ENCODE measurements at regions not wholly inside any gene's neighbourhood (a gene's known extent, or its start where the extent isn't known, plus 50 kb on each side); places are given as distances from the start of the nearest gene placed in this dataset.

GRCh38 chr2:23206650-23207049, 178.3 kb upstream of the KLHL29 start:
- Histone ChIP-seq H3K9ac (ENCODE audit: low read depth, low read length, poor library complexity) (no peak overlapping the region), H2BK12ac (ENCODE audit: low read length) (no peak overlapping the region), H3K27me3 (ENCODE audit: control insufficient read depth in 3 of 3, insufficient read depth in 3 of 3, low read depth in 1 of 3, low read length in 3 of 3) (peaks cover 0 to 12% (median 0%) of the 10 kb centered on the region in 3 experiments), H3K4me3 (ENCODE audit: low read length in 2 of 2) (no peak overlapping the region), H2BK5ac (ENCODE audit: low read length) (no peak overlapping the region), H3K4ac (ENCODE audit: low read length) (no peak overlapping the region), H3K14ac (ENCODE audit: low read length) (no peak overlapping the region), H3K4me2 (ENCODE audit: insufficient read depth, low read length, poor library complexity, severe bottlenecking) (no peak overlapping the region), H4K8ac (ENCODE audit: low read depth, low read length) (no peak overlapping the region), H3K36me3 (replicated peaks in 1 of 2; ENCODE audit: control insufficient read depth in 2 of 2, insufficient read depth in 2 of 2, low read length in 2 of 2) (no peaks in the 10 kb centered on the region), H2BK15ac (ENCODE audit: low read length) (no peak overlapping the region), H3K23ac (ENCODE audit: low read depth, low read length, poor library complexity) (no peak overlapping the region), H2BK120ac (ENCODE audit: low read depth, low read length) (no peak overlapping the region), H4K91ac (ENCODE audit: low read depth, low read length, poor library complexity) (no peak overlapping the region), H3K27ac (replicated peaks; ENCODE audit: low read length) (no peak overlapping the region), H2AFZ (ENCODE audit: low read length) (no peak overlapping the region), H3K4me1 (ENCODE audit: control insufficient read depth in 2 of 2, insufficient read depth in 1 of 2, low read depth in 1 of 2, low read length in 2 of 2) (peaks cover 0 to 1% of the 10 kb centered on the region in 2 donors), H2AK5ac (ENCODE audit: low read depth, low read length) (no peak overlapping the region), H3K18ac (ENCODE audit: low read length) (no peak overlapping the region), H3K79me1 (ENCODE audit: low read depth, low read length) (no peaks in the 10 kb centered on the region), H3K9me3 (replicated peaks in 1 of 2; ENCODE audit: control insufficient read depth in 2 of 2, insufficient read depth in 1 of 2, low read depth in 1 of 2, low read length in 2 of 2) (no peaks in the 10 kb centered on the region)
- no CpG with 5 or more reads among the region's 8 CpGs for WGBS, 2 donors (ENCODE audit: extremely low coverage in 2 of 2, insufficient read length in 2 of 2, insufficient replicate concordance in 1 of 2)
- no peak for DNase-seq (ENCODE audit: low spot score)

- Histone ChIP-seq H3K4me3 (ENCODE audit: low read length in 2 of 2) (no peak overlapping the region), H3K27ac (replicated peaks; ENCODE audit: low read length) (no peak overlapping the region), H2BK120ac (ENCODE audit: low read depth, low read length) (no peak overlapping the region), H2BK5ac (ENCODE audit: low read length) (no peak overlapping the region), H3K79me1 (ENCODE audit: low read depth, low read length) (no peaks in the 10 kb centered on the region), H2AFZ (ENCODE audit: low read length) (no peak overlapping the region), H2BK15ac (ENCODE audit: low read length) (no peak overlapping the region), H3K9me3 (replicated peaks in 1 of 2; ENCODE audit: control insufficient read depth in 2 of 2, insufficient read depth in 1 of 2, low read depth in 1 of 2, low read length in 2 of 2) (no peaks in the 10 kb centered on the region), H3K18ac (ENCODE audit: low read length) (no peak overlapping the region), H2AK5ac (ENCODE audit: low read depth, low read length) (no peak overlapping the region), H4K8ac (ENCODE audit: low read depth, low read length) (no peak overlapping the region), H3K9ac (ENCODE audit: low read depth, low read length, poor library complexity) (no peak overlapping the region), H2BK12ac (ENCODE audit: low read length) (no peak overlapping the region), H3K14ac (ENCODE audit: low read length) (no peak overlapping the region), H3K4me2 (ENCODE audit: insufficient read depth, low read length, poor library complexity, severe bottlenecking) (no peak overlapping the region), H4K91ac (ENCODE audit: low read depth, low read length, poor library complexity) (no peak overlapping the region), H3K23ac (ENCODE audit: low read depth, low read length, poor library complexity) (no peak overlapping the region), H3K27me3 (ENCODE audit: control insufficient read depth in 3 of 3, insufficient read depth in 3 of 3, low read depth in 1 of 3, low read length in 3 of 3) (peaks cover 0 to 15% (median 0%) of the 10 kb centered on the region in 3 experiments), H3K4ac (ENCODE audit: low read length) (no peak overlapping the region), H3K4me1 (ENCODE audit: control insufficient read depth in 2 of 2, insufficient read depth in 1 of 2, low read depth in 1 of 2, low read length in 2 of 2) (peaks cover 0 to 1% of the 10 kb centered on the region in 2 donors), H3K36me3 (replicated peaks in 1 of 2; ENCODE audit: control insufficient read depth in 2 of 2, insufficient read depth in 2 of 2, low read length in 2 of 2) (no peaks in the 10 kb centered on the region)
- no CpG with 5 or more reads among the region's 5 CpGs for WGBS, 2 donors (ENCODE audit: extremely low coverage in 2 of 2, insufficient read length in 2 of 2, insufficient replicate concordance in 1 of 2)
- DNase-seq (ENCODE audit: low spot score): no peak
Measured at GRCh38 chr2:23207871-23208270, 177.1 kb upstream of the KLHL29 start.

- WGBS, 2 donors (ENCODE audit: extremely low coverage in 2 of 2, insufficient read length in 2 of 2, insufficient replicate concordance in 1 of 2): no CpG with 5 or more reads among the region's 2 CpGs
- Histone ChIP-seq H3K4ac (ENCODE audit: low read length) (no peak overlapping the region), H3K79me1 (ENCODE audit: low read depth, low read length) (no peaks in the 10 kb centered on the region), H4K91ac (ENCODE audit: low read depth, low read length, poor library complexity) (no peak overlapping the region), H2BK15ac (ENCODE audit: low read length) (no peak overlapping the region), H2BK120ac (ENCODE audit: low read depth, low read length) (no peak overlapping the region), H3K23ac (ENCODE audit: low read depth, low read length, poor library complexity) (no peak overlapping the region), H3K36me3 (replicated peaks in 1 of 2; ENCODE audit: control insufficient read depth in 2 of 2, insufficient read depth in 2 of 2, low read length in 2 of 2) (no peaks in the 10 kb centered on the region), H2BK12ac (ENCODE audit: low read length) (no peak overlapping the region), H3K4me1 (ENCODE audit: control insufficient read depth in 2 of 2, insufficient read depth in 1 of 2, low read depth in 1 of 2, low read length in 2 of 2) (peaks cover 0 to 1% of the 10 kb centered on the region in 2 donors), H3K9me3 (replicated peaks in 1 of 2; ENCODE audit: control insufficient read depth in 2 of 2, insufficient read depth in 1 of 2, low read depth in 1 of 2, low read length in 2 of 2) (no peaks in the 10 kb centered on the region), H2AK5ac (ENCODE audit: low read depth, low read length) (no peak overlapping the region), H4K8ac (ENCODE audit: low read depth, low read length) (no peak overlapping the region), H2AFZ (ENCODE audit: low read length) (no peak overlapping the region), H3K27ac (replicated peaks; ENCODE audit: low read length) (no peak overlapping the region), H3K9ac (ENCODE audit: low read depth, low read length, poor library complexity) (no peak overlapping the region), H3K18ac (ENCODE audit: low read length) (no peak overlapping the region), H3K27me3 (ENCODE audit: control insufficient read depth in 3 of 3, insufficient read depth in 3 of 3, low read depth in 1 of 3, low read length in 3 of 3) (peaks cover 0 to 15% (median 0%) of the 10 kb centered on the region in 3 experiments), H3K4me2 (ENCODE audit: insufficient read depth, low read length, poor library complexity, severe bottlenecking) (no peak overlapping the region), H2BK5ac (ENCODE audit: low read length) (no peak overlapping the region), H3K14ac (ENCODE audit: low read length) (no peak overlapping the region), H3K4me3 (ENCODE audit: low read length in 2 of 2) (no peak overlapping the region)
- no peak for DNase-seq (ENCODE audit: low spot score)
Measured at GRCh38 chr2:23208339-23208738, 176.6 kb upstream of the KLHL29 start.

- H3K4ac ChIP-seq (ENCODE audit: low read length): no peak overlapping the region
- H3K27me3 ChIP-seq (ENCODE audit: control insufficient read depth in 3 of 3, insufficient read depth in 3 of 3, low read depth in 1 of 3, low read length in 3 of 3): peaks cover 0 to 15% (median 0%) of the 10 kb centered on the region in 3 experiments
- H3K9ac ChIP-seq (ENCODE audit: low read depth, low read length, poor library complexity): no peak overlapping the region
- no peaks in the 10 kb centered on the region for H3K79me1 ChIP-seq (ENCODE audit: low read depth, low read length)
- no peak overlapping the region for H2AFZ ChIP-seq (ENCODE audit: low read length)
- no peak overlapping the region for H2BK12ac ChIP-seq (ENCODE audit: low read length)
- no peaks in the 10 kb centered on the region for H3K9me3 ChIP-seq (replicated peaks in 1 of 2; ENCODE audit: control insufficient read depth in 2 of 2, insufficient read depth in 1 of 2, low read depth in 1 of 2, low read length in 2 of 2)
- DNase-seq (ENCODE audit: low spot score): no peak
- H3K4me1 ChIP-seq (ENCODE audit: control insufficient read depth in 2 of 2, insufficient read depth in 1 of 2, low read depth in 1 of 2, low read length in 2 of 2): peaks cover 0 to 1% of the 10 kb centered on the region in 2 donors
- no peak overlapping the region for H2BK15ac ChIP-seq (ENCODE audit: low read length)
- H2AK5ac ChIP-seq (ENCODE audit: low read depth, low read length): no peak overlapping the region
- H3K14ac ChIP-seq (ENCODE audit: low read length): no peak overlapping the region
- no peak overlapping the region for H2BK5ac ChIP-seq (ENCODE audit: low read length)
- no peak overlapping the region for H3K18ac ChIP-seq (ENCODE audit: low read length)
- H3K27ac ChIP-seq (replicated peaks; ENCODE audit: low read length): no peak overlapping the region
- no peak overlapping the region for H3K23ac ChIP-seq (ENCODE audit: low read depth, low read length, poor library complexity)
- no peak overlapping the region for H3K4me3 ChIP-seq (ENCODE audit: low read length in 2 of 2)
- no peak overlapping the region for H3K4me2 ChIP-seq (ENCODE audit: insufficient read depth, low read length, poor library complexity, severe bottlenecking)
- H4K8ac ChIP-seq (ENCODE audit: low read depth, low read length): no peak overlapping the region
- H4K91ac ChIP-seq (ENCODE audit: low read depth, low read length, poor library complexity): no peak overlapping the region
- WGBS, 2 donors (ENCODE audit: extremely low coverage in 2 of 2, insufficient read length in 2 of 2, insufficient replicate concordance in 1 of 2): no CpG with 5 or more reads among the region's 1 CpG
- H3K36me3 ChIP-seq (replicated peaks in 1 of 2; ENCODE audit: control insufficient read depth in 2 of 2, insufficient read depth in 2 of 2, low read length in 2 of 2): no peaks in the 10 kb centered on the region
- H2BK120ac ChIP-seq (ENCODE audit: low read depth, low read length): no peak overlapping the region
Measured at GRCh38 chr2:23209059-23209458, 175.9 kb upstream of the KLHL29 start.
